ENCODE measurements at regions not wholly inside any gene's neighbourhood (a gene's known extent, or its start where the extent isn't known, plus 50 kb on each side); places are given as distances from the start of the nearest gene placed in this dataset.

DNA sequence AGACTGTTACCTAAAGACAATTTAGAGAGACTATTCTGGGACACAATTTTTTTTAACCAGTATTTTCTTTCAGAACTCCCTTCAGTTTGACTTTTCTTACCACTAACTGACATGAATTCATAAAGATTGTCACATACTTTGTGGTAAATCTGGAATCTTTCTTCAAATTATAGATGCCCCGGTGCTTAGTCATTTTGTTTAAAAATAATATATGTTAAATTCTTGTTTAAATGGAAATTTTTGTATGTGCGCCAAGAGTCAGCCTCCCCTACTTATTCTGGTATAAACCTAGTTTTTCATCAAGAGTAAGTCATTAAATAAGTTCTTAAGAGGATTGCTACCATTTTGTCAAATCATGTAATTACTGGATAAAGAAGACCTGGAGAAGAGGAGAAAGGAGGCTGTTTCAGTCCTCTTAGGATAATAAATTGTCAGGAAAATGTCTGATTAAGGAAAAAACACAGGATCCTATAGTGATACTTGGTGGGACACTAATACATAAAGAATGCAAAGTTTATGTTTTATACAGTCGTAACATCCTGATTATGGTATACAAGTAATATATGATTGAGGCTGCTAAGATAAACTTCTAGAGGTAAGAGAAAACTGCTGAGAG lies 424.4 kb downstream of the PMP22 start:
- Histone ChIP-seq H3F3A (ENCODE audit: insufficient read depth, low read length) (no peaks in the 10 kb centered on the region), H3K4me3 (ENCODE audit: low read length) (no peak overlapping the region), H2AFZ (ENCODE audit: low read length) (no peak overlapping the region), H4K20me1 (ENCODE audit: insufficient read depth, low read length) (no peaks in the 10 kb centered on the region), H3K9me3 (replicated peaks; ENCODE audit: insufficient read depth, low read length) (no peaks in the 10 kb centered on the region), H3K4me2 (ENCODE audit: low read depth, low read length) (no peak overlapping the region), H3K27me3 (replicated peaks; ENCODE audit: insufficient read depth, low read length) (no peaks in the 10 kb centered on the region), H3K9me2 (replicated peaks; ENCODE audit: insufficient read depth, low read length) (no peaks in the 10 kb centered on the region), H3K79me2 (ENCODE audit: low read length) (no peaks in the 10 kb centered on the region), H3K36me3 (replicated peaks; ENCODE audit: insufficient read depth, low read length) (no peaks in the 10 kb centered on the region), H3K27ac (ENCODE audit: low read length) (no peak overlapping the region), H3K9ac (ENCODE audit: low read length) (no peak overlapping the region), H3K4me1 (ENCODE audit: low read length) (no peaks in the 10 kb centered on the region)
- no peak for DNase-seq
- TF ChIP-seq EZH2 (optimal IDR thresholded peaks at IDR 0.05; ENCODE audit: low read depth, low read length) (no peak), EZH2phosphoT487 (IDR thresholded peaks at IDR 0.05; ENCODE audit: low read length) (no peak), CTCF (IDR thresholded peaks at IDR 0.05; ENCODE audit: low read length) (no peak)

GRCh38 chr17:14838567-14838966 lies 426.6 kb downstream of the PMP22 start:
- Histone ChIP-seq H3K27ac (ENCODE audit: low read length) (no peak overlapping the region), H3K4me1 (ENCODE audit: low read length) (no peaks in the 10 kb centered on the region), H2AFZ (ENCODE audit: low read length) (no peak overlapping the region), H3K4me3 (ENCODE audit: low read length) (no peak overlapping the region), H3K9ac (ENCODE audit: low read length) (no peak overlapping the region), H3K4me2 (ENCODE audit: low read depth, low read length) (no peak overlapping the region), H3K79me2 (ENCODE audit: low read length) (no peaks in the 10 kb centered on the region), H4K20me1 (ENCODE audit: insufficient read depth, low read length) (no peaks in the 10 kb centered on the region), H3F3A (ENCODE audit: insufficient read depth, low read length) (no peaks in the 10 kb centered on the region), H3K9me2 (replicated peaks; ENCODE audit: insufficient read depth, low read length) (no peaks in the 10 kb centered on the region), H3K9me3 (replicated peaks; ENCODE audit: insufficient read depth, low read length) (no peaks in the 10 kb centered on the region), H3K36me3 (replicated peaks; ENCODE audit: insufficient read depth, low read length) (no peaks in the 10 kb centered on the region), H3K27me3 (replicated peaks; ENCODE audit: insufficient read depth, low read length) (no peaks in the 10 kb centered on the region)
- no peak for DNase-seq
- TF ChIP-seq EZH2phosphoT487 (IDR thresholded peaks at IDR 0.05; ENCODE audit: low read length) = no peak
- TF ChIP-seq CTCF (IDR thresholded peaks at IDR 0.05; ENCODE audit: low read length) = no peak
- no peak for TF ChIP-seq EZH2 (optimal IDR thresholded peaks at IDR 0.05; ENCODE audit: low read depth, low read length)

- no peak overlapping the region for H2AFZ ChIP-seq (ENCODE audit: low read length)
- H3K79me2 ChIP-seq (ENCODE audit: low read length) = no peaks in the 10 kb centered on the region
- H3K9me3 ChIP-seq (replicated peaks; ENCODE audit: insufficient read depth, low read length) = no peaks in the 10 kb centered on the region
- no peaks in the 10 kb centered on the region for H3K9me2 ChIP-seq (replicated peaks; ENCODE audit: insufficient read depth, low read length)
- H3K27me3 ChIP-seq (replicated peaks; ENCODE audit: insufficient read depth, low read length) = no peaks in the 10 kb centered on the region
- H3K9ac ChIP-seq (ENCODE audit: low read length) = no peak overlapping the region
- no peaks in the 10 kb centered on the region for H3K36me3 ChIP-seq (replicated peaks; ENCODE audit: insufficient read depth, low read length)
- H3K27ac ChIP-seq (ENCODE audit: low read length) = no peak overlapping the region
- no peaks in the 10 kb centered on the region for H3F3A ChIP-seq (ENCODE audit: insufficient read depth, low read length)
- DNase-seq = no peak
- H3K4me1 ChIP-seq (ENCODE audit: low read length) = no peaks in the 10 kb centered on the region
- TF ChIP-seq EZH2phosphoT487 (IDR thresholded peaks at IDR 0.05; ENCODE audit: low read length) (no peak), EZH2 (optimal IDR thresholded peaks at IDR 0.05; ENCODE audit: low read depth, low read length) (no peak), CTCF (IDR thresholded peaks at IDR 0.05; ENCODE audit: low read length) (no peak)
- H3K4me2 ChIP-seq (ENCODE audit: low read depth, low read length) = no peak overlapping the region
- no peaks in the 10 kb centered on the region for H4K20me1 ChIP-seq (ENCODE audit: insufficient read depth, low read length)
- no peak overlapping the region for H3K4me3 ChIP-seq (ENCODE audit: low read length)
Measured at GRCh38 chr17:14833201-14833785, 431.8 kb downstream of the PMP22 start.
